NCI-H2107 treated with DMSO at 0.1 percent for 48 hours (cell line): ENCODE measurements at regions not wholly inside any gene's neighbourhood (a gene's known extent, or its start where the extent isn't known, plus 50 kb on each side); places are given as distances from the start of the nearest gene placed in this dataset.
A peak's percentile ranks its signal among the peaks of the same experiment; 100 is the strongest.

Source experiments
- DNase-seq: peaks from one replicate; lab custom pipeline; 2025; ENCODE audit not compliant: unreplicated experiment; lab: John Stamatoyannopoulos, UW

DNA sequence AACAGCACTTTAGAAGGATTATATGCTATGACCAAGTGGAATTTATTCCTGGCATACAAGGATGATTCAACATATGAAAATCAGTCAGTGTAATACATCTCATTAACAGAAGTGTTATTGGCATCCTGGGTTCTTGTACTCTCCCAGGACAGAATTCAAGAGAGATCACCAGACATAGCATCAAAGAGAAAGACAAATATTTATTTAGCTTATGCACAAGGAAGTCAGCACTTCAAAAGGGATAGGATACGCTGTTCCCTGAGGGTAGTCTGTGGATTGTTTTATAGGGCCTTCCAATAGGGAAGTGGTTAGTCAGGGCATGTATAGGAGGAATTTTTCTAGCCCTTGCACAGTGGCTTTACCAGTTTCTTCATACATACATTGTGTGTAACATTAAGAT is 1238.0 kb downstream of the PCDH17 start:
- no peak for DNase-seq

DNA sequence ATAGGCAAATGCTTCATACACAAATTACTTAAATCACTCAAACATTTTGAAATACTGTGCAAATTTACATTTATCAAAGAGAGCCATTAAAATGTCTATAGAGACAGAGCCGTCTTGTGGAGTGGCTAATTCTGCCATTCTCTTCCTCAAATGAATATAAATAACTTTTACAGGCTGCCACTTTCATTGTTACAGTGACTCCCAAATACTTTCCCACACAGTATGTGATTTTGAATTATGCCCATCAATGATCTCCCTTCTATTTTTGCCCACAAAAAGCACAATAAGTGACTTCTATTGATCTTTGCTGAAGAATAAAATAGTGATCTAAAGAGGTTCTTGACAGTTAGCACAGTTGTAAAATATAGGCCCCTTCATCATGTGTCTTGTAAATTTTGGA is 1244.9 kb downstream of the PCDH17 start:
- no peak for DNase-seq

DNA sequence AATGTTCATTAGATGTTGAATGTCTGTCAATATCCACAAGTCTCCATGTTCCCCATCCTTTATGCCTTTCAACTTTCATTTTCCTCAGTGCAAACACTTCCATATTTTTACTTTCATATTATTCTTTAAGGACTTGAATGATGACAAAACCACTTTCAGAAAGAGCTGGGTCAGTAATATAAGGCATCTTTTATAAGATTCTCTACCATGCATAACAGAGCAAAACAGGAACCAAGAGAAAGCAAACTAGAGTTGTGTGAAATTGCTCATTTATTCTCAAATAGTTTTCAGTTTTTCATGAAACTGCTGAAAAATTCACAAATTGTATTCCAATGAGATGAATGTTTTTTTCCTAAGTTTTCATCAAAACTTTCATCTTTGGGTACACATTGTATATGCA is 1247.6 kb downstream of the PCDH17 start:
- DNase-seq = no peak

DNA sequence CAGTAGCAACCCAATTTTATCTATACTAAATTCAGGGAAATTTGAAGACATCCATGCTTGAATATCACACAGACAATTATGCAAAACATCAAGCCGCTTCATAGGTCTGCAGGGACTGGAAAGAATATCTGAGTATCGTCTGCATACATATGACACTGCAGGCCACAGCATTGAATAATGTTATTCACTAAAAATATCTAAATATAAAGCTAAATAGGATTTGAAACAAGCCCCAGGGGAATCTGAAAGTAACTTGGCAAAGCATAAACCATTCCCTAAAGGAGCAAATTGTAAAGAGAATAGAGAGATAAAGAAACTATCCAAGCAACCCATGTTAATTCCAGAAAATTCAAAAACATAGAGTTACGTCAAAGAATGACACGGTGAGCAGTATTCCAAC is 1251.0 kb downstream of the PCDH17 start:
- DNase-seq = no peak

DNA sequence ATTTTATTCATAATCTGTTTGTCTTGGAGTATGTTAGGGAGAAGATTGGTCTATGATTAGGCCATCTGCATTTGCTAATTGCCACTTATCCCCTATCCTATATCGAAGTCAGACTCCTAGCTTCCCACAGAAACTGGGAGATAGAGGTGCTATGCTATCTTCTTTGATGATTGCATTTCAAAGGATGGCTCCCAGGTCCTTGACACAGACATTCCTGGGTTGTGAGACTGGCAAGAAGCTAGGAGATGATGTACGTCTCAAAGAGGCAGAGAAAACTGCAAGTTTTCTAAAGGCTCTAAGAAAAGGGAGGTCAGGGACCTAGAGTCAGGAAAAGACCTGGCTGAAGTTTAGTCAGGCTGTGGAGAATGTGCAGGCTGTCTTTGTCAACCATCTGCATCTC is 1251.9 kb downstream of the PCDH17 start:
- no peak for DNase-seq

DNA sequence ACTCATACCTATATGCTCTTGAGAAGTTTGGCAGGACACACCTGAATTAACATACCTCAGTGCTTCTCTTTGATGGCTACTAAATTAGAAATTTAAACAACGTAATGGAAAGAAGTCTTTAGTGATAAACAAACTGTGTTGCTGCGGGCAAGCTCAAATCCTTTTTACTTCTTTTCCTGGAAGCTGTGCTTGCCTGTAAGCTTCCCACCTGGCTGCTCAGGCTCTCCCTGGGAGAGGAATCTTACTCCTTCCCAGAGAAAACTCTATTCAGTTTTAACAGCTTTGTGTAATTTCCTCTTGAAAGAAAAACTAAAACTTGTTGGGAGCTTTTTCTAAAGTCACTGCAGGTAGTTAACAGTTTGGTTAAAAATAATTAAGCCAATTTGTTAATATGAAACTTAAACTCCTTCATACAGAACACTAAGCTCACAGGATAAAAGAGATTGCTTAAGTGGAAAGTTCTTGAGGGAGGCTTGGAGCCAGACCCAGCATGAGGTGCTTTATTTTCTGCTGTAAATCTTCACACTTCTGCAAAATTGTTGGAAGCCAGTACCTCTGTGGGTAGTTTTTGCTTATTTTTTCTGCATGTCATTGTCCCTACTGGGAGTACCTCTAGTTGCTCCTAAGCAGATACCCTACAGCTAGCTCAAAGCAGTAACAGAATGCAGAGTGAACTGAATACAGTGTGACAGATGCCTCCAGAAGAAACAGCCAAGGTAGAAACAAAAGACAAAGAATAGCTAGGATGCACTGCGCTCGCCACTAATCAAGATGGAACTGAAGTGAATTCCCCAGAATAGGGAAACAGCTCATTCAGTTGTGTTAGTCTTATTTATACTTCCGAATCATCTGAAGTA is 1253.0 kb downstream of the PCDH17 start:
- no peak for DNase-seq

DNA sequence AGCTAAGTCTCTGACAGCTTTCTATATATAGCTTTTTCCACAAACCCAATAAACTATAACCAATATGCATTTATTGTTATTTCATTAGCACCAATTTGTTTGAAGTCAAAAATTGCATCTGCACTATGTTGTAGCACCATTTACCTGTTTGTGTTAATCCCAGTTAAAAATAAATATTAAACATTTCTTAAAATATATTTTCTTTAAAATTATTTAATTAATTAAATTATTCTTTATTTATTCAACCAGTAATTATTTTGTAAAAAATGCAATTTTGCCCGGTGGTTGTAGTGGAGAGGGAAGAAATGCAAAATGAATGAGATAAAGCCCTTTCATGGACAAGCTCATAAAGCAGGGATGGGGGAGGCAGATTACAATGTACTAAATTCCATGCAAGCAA is 1257.9 kb downstream of the PCDH17 start:
- DNase-seq = no peak

DNA sequence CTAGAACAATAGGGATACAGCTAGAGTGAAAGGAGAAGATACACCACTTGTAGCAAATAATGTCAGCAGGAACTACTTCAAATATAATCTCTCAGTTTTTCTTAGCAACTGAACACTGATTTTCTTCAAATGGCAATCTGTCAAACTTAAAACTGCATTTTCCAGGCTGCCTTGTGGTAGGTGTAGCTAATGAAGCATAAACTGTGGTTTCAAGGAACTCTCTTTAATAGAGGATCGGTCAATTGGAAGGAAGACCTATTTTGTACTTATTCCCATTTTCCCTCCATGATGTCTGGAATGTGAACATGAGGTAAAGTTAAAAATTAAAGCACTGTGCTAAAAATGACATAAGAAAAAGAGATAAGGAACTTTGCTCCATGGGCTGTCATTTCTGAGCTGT is 1261.9 kb downstream of the PCDH17 start:
- no peak for DNase-seq

DNA sequence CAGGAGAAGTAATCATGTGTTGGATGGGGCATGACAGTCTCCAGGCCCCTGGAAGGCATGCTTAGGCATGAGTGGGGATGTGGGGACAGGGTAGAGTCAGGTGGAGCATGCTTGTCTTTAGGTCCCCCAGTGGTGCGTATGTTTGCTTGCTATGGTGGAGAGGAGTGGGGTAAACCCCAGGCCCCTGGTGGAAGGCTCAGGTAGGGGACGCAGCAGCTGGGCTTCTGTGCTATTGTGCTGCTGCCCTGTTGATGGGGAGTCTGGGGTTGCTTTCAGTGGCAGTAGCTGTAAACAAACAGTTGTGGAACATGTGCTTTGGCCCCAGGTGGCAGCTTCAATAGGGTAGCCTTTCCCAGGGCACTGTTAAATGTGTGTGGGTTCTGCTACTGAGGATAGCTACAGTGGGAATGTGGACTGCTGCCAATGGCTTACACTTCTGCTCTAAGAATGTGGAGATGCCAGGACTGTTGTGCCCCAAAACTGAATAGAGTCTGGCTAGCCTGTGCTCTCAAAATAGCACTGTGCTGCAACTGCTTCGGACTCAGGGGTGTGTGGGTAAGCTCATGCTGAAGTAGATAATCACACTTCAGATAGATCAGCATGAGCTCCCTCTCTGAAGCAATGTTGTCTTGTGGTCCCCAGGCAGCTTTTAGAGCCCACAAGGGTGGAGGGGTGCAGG is 1257.3 kb downstream of the DIAPH3 start:
- DNase-seq = no peak

DNA sequence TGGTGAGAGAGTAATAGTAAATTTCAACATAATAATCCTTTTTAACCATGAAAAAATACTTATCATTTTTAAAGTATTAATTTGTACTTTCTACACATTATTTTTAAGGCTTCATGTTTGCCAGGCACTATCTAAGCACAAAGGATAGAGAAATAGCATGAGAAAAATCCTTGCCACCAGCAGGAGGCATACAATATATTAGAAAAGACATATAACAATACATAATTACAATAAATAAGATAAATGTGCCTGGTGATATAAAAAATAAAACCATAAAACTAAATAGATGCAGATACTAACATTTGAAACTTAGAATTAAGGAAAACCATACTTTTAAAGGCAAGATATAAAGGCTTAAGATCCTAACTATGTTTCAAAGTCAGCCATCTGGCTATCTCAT is 1256.4 kb downstream of the DIAPH3 start:
- DNase-seq = no peak

DNA sequence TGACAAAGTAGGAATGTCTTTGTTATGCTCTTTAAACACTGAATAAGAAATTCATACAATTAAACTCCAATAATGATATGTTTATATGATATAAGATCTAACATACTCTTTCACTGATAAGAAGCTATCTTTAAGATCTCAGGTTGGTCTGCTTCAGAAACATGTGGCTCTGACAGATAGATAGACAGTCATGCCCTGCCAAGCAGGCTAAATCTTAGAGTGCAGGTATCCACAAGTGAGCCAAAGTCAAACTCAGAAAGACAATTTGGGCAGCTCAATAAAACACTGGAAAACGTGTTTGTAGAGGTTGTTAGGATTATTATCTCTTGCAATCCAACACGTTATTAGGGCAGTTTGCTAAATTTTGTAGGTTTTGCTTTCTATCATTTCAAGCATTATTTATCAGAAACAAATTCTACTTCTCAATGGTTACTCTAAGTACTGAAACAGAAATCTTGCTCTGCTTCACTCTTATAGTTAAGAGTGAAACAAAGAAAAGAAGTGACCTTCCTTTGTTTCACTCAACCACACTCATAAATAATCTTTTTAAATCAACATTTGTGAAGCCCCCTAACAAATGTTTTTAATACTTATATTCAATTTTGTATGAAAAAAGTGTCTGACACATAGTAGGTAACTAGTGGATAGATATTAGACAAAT is 1255.6 kb downstream of the DIAPH3 start:
- DNase-seq = no peak

DNA sequence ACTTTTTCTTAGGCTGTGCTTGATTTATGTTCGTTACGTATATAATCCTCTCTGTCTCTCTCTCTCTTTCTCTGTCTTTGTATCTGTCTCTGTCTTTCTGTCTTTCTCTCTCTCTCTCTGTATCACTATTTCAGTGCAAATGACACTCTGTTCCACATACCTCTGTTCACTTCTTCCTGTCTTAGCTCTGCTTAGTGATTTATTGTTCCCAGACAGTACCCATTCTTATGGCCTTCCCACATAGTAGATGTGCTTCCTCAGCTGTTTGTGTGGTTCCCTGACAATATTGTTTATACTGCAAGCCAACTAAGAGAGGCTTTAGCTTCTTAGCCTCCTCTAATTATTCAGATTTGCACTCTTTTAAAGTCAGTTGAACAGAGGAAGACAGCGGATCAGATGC is 1244.2 kb downstream of the DIAPH3 start:
- DNase-seq = no peak

DNA sequence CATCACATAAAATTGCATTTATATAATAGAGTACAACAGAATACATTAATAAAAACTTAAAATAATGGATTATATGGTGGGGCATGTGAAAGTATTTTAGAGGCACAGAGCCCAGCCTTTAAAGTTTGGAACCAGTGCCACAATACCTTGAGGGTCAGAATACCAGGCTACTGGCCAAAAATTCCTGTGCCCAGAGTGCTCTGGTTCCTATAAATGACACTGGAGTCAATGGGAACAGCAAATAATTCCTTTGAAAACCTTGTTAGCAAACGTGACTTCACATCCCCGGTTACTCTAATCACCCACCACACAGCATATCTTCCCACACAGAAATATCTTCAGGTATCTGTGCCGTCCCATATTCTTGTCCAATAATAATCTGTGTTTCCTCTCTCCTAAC is 1242.6 kb downstream of the DIAPH3 start:
- no peak for DNase-seq

DNA sequence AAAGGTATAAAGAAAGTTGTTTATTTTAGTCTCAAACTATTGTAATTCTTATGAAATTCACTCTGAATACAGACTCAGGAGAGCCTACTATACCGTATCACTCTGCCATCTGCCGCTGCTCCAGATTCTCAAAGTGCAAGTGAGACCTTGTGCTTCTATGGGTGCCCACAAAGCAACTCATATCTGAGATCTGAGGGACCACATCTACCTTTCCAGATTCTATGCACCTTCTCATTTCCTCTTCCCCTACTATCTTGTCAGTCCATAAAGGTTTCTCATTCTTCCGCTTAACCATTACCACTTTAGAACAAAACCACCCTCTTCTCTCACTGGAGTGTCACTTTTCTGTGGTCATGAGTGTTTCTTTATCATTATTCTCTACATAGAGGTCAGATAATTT is 1236.9 kb downstream of the DIAPH3 start:
- DNase-seq = no peak

DNA sequence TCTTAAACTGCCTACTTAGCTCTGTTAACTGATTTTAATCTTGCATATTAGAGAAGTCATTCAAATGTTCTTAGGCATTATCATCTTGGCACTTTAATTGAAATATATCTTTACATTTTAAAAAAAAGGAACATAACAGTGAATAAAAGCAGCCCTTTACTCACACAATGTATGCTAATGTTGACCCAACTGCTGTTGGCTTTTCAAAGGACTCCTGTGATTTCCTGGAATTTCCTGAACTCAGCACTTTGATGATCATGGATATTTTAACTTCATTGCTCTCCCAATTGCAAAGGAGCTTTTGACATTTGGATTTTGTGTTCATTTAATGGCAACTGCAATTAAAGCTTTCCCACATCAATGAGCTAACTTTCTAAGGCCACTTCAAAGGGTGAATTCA is 1230.3 kb downstream of the DIAPH3 start:
- DNase-seq = no peak

DNA sequence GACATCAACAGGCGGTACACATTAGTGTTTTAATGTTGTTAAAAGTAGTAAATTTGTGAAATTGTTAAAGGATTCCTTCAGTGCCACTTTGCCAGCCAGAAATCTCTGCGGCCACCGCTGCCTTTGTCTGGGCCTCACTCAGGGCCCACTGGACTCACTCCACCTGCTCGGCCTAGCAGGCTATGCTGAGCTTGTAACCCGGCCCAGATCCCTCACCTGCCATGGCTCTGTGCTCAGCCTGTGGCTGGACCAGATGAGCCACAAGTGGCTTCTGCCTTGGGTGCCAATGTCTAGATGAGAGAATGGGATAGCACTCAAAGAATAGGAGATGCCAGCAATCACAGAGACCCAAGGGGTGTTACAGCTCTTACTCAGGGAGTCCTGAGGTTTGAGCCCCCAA is 1228.0 kb downstream of the DIAPH3 start:
- no peak for DNase-seq

DNA sequence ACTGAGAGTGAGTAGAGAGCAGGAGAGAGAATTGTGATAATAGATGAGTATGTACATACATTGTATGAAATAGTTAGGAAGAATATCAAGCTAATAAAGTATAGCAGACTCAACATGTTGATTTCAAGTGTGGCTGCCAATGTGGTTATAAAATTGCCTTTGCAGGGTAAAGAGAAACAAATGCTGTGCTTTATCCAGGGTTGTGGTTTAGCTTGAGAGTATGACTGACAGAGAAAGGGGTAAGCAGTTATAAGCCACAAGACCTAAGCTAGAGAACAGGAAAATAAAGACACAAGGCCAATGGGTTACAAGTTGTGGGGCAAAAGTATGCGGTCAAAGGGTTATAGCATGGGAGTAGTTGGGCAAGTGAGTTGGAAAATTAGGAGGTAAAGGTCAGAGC is 1217.5 kb downstream of the DIAPH3 start:
- DNase-seq = no peak

DNA sequence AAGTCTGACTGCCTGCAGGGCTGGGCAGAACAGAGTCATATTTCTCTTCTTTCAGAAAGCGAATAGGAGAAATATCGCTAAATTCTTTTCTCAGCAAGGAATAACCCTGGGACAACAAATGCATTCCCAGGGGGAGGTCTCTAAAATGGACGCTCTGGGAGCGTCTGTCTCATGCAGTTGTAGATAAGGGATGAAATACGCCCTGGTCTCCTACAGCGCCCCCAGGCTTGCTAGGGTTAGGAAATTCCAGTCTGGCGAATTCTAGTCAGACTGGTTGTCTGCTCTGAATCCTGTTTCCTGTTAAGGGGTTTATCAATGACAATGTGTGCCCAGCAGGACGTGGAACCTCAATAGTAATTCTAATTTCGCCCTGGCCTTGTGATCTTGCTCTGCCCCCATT is 1214.1 kb downstream of the DIAPH3 start:
- DNase-seq = no peak

DNA sequence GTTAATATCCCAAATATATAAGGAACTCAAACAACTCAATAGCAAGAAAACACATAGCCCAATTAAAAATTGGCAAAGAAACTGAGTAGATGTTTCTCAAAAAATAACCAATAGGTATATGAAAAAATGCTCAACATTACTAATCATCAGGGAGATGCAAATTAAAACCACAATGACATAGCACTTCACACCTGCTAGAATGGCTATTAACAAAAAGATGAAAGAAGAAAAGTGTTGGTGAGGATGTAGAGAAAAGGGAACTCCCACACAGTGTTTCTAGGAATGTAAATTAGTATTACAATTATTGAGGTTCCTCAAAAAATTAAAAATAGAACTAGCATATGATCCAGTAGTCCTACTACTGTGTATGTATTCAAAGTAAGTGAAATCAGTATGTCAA is 1212.8 kb downstream of the DIAPH3 start:
- no peak for DNase-seq

DNA sequence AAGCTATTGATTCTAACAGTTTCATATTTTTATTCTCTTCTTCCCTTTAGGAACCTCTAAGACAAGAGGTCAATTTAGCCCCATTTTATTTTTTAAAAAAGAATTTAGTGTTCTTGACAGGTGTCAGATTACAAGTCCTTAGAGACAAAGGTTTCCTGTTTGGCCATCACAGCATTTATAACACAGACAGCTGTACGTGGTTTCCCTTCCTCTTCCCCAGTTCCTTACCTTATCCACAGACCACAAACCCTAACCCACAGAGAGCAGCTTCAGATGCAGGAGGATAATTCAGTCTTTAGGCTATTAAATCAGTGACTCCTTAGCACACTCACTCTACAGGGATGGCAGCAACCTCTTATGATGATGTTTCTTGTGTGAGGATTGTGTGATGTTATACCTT is 1210.1 kb downstream of the DIAPH3 start:
- DNase-seq = peak; percentile 56

DNA sequence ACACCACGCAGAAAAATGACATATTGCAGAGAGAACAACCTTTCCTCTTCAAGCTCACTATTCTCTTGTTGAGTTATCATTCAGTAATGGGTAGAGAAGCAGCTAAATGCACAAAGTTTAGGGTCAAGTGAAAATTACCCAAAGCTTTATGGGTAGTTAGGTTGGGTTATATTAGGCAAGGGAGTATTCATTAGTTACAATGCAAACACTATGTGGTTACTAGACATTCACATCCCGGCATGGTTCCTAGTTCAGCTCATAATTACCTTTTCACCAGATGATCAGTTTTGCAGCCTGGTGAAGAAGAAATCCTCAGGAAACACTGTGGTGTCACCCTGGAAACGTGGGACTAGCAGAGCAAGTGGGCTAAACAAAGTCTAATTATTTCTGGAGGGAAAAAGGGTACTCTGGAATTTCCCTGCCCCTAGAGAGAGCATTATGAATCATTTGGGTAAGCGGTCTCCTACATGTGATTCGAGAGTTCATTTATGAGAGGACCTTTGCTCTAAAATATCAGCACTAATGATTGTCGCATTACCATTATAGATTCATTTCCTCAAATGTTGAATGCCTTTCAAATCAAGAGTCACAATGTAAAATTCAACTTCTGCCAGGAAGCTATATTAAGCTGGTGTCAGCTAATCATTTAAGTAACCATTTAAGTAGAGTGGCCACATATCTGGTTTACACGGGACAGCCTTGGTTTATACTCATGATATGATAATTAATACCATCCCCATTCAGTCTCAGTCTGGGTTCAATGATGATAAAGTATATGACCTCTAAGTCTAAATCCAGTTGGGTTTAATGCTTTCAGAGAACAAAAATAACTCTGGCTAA is 1208.0 kb downstream of the DIAPH3 start:
- no peak for DNase-seq
